Vagina (tissue), 2 donors: ENCODE measurements at regions not wholly inside any gene's neighbourhood (a gene's known extent, or its start where the extent isn't known, plus 50 kb on each side); places are given as distances from the start of the nearest gene placed in this dataset.

Experiments
- POLR2A ChIP-seq, 2 donors: fragments of 450-650 bp; IDR thresholded peaks; one replicate each; pipeline ENCODE4 v1.6.1; 2017; ENCODE audit warnings: antibody characterized with exemption in 2 of 2, mild to moderate bottlenecking in 2 of 2, moderate library complexity in 2 of 2
- TF ChIP-seq, protein P1 (sequence below), 3 experiments: fragments of 450-650 bp in 2 of 3; fragments of 200-600 bp in 1 of 3; sonication (generic) in 1 of 3; IDR thresholded peaks; one replicate each; pipeline ENCODE4 v1.5.1; 2017 to 2019; ENCODE audit warnings: antibody characterized with exemption in 3 of 3, mild to moderate bottlenecking in 2 of 3, moderate library complexity in 2 of 3

- TF ChIP-seq POLR2A (IDR thresholded peaks at IDR 0.05), result no peak
- TF ChIP-seq, protein P1, sequence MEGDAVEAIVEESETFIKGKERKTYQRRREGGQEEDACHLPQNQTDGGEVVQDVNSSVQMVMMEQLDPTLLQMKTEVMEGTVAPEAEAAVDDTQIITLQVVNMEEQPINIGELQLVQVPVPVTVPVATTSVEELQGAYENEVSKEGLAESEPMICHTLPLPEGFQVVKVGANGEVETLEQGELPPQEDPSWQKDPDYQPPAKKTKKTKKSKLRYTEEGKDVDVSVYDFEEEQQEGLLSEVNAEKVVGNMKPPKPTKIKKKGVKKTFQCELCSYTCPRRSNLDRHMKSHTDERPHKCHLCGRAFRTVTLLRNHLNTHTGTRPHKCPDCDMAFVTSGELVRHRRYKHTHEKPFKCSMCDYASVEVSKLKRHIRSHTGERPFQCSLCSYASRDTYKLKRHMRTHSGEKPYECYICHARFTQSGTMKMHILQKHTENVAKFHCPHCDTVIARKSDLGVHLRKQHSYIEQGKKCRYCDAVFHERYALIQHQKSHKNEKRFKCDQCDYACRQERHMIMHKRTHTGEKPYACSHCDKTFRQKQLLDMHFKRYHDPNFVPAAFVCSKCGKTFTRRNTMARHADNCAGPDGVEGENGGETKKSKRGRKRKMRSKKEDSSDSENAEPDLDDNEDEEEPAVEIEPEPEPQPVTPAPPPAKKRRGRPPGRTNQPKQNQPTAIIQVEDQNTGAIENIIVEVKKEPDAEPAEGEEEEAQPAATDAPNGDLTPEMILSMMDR (IDR thresholded peaks at IDR 0.05), result no peak
Measured at GRCh38 chr5:114018186-114018585, 343.7 kb upstream of the KCNN2 start.
